Middle frontal gyrus (tissue), 1 donor: ENCODE measurements at regions not wholly inside any gene's neighbourhood (a gene's known extent, or its start where the extent isn't known, plus 50 kb on each side); places are given as distances from the start of the nearest gene placed in this dataset.

Experiments
- DNase-seq: peaks from one replicate; pipeline ENCODE4 v3.0.0-alpha.2; 2015; ENCODE audit warnings: low spot score; ENCODE audit errors: extremely low spot score

DNA sequence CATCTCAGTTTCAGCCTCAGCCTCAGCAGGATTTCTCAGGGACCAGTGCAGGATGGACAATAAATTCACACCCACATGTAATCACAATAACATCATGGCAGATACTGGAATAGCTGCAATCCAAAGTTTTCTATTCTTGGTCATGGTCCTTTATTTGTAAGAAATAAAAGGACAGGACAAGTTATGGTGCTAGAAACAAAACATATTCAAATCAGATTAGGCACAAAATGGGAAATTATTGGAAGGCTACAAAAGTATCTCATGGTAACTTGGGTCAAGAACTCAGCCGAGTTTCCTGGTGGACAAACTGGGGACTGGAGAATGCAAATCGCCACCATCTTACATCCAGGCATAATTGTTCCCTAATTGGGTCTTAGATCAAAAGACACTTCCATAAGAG, 1768.2 kb upstream of the WWC1 start:
- no peak for DNase-seq

DNA sequence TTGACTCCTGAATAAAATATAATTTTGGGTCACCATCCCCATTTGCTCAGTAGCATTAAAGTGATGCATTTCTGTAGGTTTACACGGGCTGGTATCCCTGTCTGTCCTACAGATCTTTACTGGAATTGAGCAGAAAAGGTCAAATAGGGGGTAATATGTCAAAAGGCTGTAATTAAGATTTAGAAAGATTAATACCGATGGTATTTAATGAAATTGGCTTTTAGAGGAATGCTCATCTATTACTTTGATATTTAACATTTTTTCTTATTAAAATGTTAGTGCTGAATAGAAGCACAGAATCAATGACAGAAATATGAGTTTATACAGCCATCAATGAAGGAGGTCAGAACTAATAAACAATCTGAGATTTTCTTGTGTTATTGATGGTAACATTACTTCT, 1762.2 kb upstream of the WWC1 start:
- DNase-seq = no peak

DNA sequence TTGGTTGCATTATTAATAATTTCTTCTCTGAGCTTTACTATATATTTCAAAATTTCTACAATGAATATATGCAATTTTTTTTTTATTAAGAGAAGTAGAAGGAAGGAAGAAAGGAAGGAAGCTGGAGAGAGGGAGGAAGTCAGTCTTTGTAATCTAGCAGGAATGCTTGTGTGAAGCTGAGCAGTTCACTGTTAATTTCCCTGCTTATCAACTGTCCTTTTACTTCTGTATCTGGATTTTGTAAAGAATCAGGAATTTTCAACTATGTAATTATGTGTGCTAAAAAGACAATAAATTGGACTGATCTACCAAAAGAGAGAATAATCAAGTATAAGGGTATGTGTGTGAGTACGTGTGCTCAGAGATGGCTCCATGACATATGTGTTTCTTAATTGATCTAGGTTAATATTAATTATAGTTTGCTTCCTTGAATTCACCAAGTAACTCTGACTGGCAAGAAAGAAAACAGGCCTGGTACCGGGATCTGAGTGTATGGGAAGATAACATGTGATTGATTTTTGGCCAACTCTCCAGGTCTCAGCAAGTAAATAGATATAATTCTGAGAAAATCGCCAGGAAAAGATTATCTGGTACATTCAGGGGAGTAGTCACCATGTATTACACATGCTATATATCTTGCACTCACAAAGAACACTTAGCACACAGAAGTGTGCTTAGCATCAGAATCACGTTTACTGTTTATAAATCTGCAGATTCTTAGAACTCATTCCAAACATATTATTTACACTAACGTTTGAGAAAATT, 1758.8 kb upstream of the WWC1 start:
- DNase-seq = no peak

DNA sequence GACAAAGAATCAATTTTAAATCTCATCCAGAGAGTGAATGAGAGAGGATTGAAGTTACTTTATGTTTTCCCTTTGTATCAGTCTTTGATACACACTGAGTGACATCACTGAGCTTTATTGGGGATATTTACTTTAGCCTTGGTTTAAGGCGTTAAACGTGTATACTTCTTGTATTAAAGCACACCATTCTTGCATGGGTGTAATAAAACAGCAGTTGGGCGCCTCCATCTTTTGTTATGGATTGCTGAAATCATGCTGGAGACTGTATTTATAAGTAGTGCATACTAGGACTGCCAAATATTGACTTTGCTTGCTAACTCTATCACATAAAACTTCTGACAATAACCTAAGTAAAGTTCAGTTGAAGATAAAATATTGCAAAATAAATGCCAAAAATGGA, 1755.8 kb upstream of the WWC1 start:
- no peak for DNase-seq

DNA sequence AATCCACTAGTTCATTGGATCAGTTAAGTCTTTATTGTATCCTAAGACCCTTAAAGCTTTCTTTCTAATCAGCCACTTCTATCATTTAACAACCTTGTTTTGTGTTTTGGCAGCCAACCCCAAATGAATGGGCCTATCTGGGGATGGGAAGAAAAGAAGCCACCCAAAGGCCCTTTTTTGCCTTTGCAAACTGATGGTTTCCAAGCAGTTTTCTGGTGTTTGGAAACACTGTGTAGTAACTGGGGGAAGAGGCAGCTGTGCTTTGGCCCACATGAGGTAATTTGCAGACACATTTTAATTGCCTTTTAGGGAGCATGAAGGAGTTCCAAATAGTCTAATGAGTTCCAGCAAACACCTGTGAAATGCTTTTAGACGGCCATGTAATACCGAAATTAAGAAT, 1751.3 kb upstream of the WWC1 start:
- DNase-seq = no peak

DNA sequence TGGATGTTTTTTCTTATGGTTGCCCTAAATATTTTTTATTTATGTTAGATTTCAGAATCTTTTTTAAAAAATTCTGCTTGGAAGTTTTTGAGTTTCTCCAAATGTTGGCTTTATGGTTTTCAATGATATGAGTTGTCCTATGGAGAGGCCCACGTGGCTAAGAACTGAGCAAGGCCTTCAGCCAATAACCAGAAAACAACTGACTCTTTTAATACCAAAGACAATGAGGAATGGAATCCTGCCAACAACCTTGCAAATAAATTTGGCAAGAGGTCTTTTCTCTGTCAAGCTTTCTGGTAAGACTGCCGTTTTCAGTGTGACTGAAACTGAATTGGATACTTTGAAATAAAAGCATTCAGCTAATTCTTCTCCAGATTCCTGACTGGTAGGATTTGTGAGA, 1740.1 kb upstream of the WWC1 start:
- DNase-seq = no peak

DNA sequence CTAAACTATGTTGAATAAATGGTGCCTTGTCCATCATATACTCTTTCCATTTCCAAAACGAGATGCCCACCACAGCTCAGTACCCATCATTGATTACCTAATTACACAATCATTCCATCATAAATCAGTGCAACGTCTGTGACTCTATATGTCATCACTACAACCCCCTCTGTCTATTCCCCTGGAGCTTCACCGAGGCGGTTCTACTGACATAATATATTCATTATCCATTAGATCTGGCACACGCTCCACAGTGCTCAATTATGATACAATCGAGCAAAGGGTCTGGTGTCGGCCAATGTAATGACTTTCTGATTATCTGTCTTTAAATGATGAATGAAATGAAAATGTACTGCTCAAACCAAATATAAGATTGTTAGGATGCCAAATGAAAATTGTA, 1737.7 kb upstream of the WWC1 start:
- no peak for DNase-seq

DNA sequence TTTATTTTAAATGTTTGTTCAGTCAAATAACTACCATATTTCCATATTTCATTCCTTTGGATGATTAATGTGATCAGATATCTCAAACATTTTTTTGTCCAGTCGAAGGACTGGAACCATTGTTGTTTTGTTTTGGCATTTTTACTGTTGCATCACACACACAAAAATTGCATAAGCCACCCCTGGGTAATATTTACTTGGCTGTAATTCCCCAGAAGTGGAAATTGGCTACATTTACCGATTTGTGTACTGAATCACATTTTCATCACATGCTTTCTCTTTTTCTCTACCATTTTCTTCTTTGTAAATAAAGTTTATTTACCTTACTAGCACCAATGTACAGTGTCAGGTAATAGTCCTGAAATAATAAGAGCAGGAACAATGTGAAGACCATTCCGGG, 1729.7 kb upstream of the WWC1 start:
- DNase-seq = no peak

DNA sequence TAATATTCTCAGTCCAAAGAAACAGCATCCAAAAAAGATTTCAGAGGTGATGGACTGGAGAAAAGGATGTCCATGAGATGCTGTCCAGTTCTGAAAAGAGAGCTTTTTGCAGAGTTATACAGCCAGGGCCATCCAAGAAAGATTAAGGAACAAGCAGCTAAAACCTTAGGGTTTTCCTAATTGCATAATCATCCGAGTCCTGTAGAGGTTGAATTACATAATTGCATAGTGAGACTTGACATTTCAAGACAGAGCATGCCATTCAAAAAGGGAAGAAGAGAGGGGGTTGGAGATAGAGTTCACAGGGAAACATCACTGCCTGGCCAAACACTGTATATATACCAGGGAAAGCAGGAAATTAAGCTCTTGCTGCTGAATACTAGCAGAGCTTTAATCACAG, 1729.2 kb upstream of the WWC1 start:
- no peak for DNase-seq

DNA sequence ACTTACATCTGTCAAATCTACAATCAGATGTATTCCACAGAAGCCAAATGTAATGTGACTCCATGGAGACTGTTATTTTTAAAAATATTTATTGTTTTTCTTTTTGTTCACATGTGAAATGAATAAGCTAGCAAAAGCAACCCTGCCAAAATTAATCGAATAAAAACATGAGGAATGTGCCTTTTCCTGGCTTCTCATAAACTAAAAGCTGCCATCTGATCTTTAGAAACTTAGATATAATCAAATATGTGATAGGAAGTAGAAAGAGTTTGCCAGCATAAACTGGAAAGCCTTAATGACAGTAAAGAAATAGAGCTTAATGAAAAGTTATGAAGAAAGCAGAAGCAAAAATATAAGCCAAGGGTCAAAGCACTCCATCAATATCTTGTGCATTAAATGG, 1724.7 kb upstream of the WWC1 start:
- DNase-seq = no peak

DNA sequence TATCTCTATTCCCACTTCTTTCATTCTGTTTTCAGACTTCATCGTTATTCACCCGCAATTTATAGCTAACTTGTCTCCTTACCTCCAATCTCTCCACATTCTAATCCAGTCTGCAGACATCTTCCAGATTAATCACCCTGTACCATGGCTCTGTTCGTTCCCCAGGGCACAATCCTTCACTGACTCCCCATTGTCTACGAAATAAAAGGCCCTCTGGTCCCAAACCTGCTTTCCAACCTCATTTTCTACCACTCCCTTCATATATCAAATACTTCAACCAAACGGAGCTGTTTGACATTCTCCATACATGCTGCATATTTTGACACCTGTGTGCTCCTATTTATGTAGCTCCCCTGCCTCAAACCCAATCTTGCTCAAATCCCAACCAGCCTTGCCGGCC, 1720.6 kb upstream of the WWC1 start:
- DNase-seq = no peak

DNA sequence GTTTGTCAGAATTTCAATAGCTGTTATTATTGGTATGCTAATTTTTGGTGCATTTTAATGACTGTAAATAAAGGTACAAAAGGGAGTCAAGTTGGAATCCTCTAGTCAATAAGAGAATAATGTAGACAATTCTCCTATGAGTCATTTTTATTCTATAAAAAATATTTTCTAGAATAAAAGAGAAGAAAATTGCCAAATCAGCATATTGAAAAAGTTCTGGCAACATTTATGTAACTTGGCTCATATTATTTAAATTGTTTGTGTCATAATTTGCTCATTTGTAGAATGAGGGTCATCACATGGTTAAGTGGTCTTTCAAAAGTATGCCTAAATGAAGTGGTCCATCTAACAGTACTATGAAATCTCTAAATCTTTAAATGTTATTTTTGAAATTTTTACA, 1719.8 kb upstream of the WWC1 start:
- DNase-seq = no peak

DNA sequence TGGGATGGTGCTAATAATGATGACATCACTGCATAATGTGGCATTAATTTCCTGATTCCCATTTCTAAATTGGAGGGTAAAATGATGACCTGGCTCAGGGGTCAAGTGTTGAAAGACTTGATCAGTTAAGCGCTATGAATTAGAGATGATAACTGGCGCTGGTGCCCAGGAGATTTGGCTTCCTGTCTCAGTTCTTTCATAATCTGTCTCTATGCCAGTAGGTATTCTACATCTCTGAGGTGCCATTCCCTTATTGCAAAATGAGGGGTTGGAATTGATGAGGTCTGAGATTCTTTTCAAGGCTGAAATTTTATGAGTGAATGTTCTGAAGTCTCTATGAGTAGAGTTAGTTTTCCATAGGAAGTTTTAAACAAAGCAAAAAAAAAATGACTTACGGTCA, 1715.1 kb upstream of the WWC1 start:
- DNase-seq = no peak

DNA sequence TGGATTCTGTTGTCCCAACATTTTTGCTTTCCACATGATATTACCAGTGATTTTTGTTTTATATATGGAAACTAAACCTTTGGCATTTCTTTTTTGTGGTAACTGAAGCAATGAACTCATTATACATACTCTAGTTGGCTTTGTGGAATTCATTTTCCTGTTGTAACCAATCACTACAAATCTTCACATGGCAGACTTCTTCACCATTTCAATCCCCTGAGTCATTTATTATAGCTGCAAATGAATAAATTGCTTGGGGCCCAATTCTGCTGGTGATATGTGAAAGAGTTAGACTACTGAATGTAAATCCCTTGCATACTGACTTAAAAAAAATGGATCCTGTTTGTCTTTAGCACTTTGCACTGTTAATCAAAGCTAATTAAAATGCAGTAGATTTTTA, 1709.6 kb upstream of the WWC1 start:
- no peak for DNase-seq

DNA sequence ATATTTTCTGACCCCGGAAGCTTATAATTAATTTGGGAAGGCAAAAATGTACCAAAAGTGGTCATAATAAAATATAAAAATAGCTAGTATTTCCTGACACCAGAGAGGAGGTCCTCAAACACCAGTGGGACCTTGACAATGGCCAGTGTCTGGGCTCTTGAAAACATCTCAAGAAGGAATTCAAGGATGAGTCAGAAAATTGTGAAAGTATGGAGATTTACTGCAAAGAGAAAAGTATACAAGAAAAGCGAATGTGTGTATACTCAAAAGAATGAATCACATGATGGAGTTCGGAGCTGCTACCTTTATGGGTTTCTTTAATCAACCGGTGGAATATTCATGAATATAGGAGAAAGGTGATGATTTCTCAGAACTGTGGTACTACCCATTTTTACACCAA, 1709.0 kb upstream of the WWC1 start:
- no peak for DNase-seq

DNA sequence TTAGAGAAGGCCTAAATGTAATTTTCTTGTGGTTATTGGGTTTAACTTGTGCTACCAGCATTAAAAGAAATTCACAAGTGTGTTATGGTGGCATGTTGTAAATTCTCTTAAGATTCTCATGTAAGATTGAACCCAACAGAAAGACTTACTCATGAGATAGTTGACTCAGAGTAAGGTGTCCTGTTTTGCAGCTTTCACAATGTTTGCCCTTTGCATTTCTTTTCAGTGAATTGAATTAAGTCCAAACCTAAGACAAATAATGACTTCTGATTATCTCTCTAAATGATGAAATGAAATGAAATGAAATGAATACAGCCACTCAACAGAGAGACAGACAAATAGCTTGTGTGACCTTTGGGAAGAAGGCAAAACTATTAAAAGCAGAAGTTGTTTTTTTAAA, 1696.9 kb upstream of the WWC1 start:
- DNase-seq = no peak

DNA sequence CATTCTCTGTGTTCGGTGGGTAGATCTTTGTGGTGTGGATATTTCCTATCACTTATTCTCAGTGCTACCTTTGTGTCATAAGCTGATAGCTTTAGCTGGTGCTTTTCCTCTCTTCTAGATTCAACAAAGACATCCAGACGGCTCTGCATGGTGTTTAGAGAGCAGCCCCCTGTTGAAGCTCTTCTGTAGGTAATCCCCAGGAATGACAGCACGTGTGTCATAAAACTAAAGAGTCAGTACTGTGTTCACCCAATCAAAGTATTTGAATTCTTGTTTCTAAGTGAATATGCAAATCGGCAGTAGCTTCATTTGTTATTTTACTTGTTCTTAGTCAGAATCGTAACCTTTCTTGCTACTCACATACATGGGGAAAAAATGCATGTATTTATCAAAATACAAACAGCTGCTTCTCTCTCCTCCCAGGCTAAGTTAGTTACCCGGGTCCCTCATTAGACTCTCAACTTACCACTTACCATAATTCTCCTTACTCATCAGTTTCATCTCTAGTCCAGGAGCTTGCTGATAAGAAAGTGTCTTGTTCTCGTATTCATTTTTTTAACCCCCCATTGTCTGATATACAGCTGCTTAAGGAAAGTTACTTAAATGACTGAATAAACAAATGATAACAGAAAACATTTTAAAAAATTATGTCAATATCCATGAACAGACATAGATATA, 1696.0 kb upstream of the WWC1 start:
- no peak for DNase-seq

DNA sequence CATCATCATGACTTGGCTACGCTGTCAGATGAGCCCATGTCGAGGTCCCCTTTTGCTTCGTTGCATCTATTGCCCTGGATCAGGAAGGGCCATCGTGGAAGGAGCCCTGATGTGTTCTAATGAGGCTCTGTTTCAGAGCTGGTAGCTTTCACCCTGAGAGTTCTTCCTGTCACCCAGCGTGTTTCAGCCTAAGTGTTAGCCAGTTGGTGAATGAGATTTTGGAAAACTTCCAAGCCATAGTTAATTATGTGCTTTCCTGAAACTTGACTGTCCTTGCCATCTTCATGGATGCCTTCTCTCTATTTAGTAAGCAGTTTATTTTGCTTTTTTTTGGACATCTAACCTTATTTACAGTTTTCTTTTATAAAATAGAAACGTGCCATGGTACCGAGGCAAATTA, 1695.4 kb upstream of the WWC1 start:
- DNase-seq = no peak

DNA sequence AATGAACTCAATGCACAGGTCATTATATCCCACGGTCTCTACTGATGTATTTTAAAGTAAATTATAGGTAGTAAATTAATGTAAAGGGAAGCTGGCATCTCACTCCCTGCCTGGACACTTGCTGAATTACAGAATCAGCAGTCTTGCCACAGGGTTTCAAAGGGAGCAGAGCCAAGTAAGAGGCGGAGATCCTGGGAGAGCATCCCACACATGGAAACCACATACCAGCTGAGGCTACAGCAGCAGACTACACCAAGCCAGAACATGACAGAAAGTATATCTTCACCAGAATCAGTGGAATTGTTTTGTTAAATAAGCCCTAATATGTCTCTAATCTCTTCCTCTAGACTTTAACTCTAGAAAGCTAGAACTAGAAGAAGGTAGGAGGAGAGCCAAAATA, 1689.2 kb upstream of the WWC1 start:
- DNase-seq = no peak

DNA sequence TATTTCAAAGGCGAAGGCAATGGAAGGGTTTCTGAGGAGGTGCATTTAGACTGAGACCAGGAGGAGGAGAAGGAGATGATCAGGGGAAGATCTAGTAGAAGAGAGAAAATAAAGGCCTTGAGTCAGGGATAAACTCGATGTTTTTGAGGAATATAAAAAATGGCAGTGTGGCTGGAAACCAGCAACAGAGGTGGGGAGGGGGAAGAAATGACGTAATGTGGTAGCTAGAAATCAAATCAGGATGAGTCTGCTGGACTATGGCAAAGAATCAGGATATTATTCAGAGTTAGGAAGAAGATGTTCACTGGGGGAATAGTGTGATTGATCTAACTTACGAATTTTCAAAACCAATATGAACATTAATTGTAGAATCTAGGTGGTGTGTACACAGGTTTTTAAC, 1673.9 kb upstream of the WWC1 start:
- no peak for DNase-seq

DNA sequence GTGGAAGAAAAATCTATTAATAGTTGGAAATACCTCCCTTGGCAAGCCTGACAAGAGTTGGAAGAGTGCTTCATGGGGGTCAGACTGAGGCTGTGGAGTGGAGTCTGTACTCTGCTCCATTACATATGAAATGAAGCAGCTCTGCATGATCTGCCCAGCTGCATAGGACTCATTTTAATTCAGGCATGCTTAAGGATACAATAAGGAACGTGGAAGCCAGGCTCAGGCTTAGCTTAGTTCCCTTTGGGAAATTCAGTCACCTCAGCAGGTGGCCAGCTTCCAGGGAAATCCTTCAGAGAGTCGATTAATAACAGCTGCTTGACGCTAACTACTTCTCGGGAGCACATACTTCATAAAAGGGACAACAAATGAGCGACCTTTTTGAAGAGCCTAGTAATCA, 1672.9 kb upstream of the WWC1 start:
- DNase-seq = no peak

DNA sequence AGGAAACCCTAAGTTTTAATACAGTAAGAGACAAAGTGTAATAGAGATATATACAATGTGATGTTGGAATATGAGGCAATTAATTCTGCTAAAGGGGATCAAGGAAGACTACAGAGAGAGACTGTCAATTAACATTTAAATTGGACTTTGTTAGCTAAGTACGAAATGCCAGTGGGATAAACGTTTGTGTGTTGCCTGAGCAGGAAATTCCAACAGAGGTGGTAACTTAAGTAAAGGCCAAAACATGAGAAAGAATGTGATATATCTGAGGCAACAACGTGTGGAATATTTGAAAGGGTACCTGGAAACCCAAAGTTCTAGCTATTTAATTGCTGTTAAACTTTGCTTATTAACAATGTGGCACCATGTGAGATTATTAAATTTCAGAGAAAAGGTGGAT, 1666.9 kb upstream of the WWC1 start:
- DNase-seq = no peak

DNA sequence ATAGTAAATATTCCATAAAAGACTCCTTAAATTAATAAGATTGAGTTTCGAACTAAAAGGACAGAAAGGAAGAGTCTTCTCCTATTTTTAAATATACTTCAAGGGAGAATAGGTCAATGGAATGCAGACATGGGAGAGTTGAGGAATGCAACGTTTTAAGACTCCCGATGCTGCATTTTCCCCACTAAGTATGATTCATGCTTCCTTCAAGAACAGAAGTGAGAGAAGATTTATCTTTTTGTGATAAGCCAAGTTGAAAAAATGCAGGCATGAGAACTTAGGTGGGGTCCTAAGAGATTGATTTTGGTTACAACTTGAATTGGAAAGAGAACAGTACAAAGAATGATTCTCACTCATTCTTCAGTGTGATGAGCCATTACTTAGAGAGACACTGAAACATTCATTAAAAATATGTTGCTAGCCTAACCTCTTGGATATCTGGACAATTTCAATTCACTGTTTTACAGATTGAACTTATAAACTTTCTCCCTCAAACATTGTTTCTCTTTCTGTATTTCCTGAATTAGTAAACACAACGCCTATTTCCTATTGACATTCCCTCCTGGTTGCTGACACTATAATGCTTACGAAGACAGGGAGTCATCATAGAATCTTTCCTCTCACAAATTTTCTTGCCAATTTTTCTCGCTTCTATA, 1666.1 kb upstream of the WWC1 start:
- DNase-seq = no peak
